Neural cell (in vitro differentiated cells): ENCODE measurements at regions not wholly inside any gene's neighbourhood (a gene's known extent, or its start where the extent isn't known, plus 50 kb on each side); places are given as distances from the start of the nearest gene placed in this dataset.

Experiments
- H2AFZ ChIP-seq: fragments of 200-600, 300-800 bp; sonication (generic), shearing (Covaris generic); 2 replicates; pipeline ENCODE4 v1.6.0; 2014; ENCODE audit warnings: low read depth, mild to moderate bottlenecking, antibody characterized with exemption, low read length, moderate library complexity
- H3F3A ChIP-seq: fragments of 200-600 bp; shearing (Covaris generic); 2 replicates; pipeline ENCODE4 v1.6.1; 2016; ENCODE audit warnings: mild to moderate bottlenecking, moderate library complexity, mixed read lengths, antibody characterized with exemption, low read length; ENCODE audit not compliant: insufficient read depth, poor library complexity, severe bottlenecking
- H3K27ac ChIP-seq: fragments of 200-600, 300-800 bp; sonication (generic), shearing (Covaris generic); 2 replicates; pipeline ENCODE4 v1.5.1; 2014; ENCODE audit warnings: mild to moderate bottlenecking, low read length, moderate library complexity
- H3K27me3 ChIP-seq: fragments of 300-800, 200-600 bp; sonication (generic), shearing (Covaris generic); 2 replicates; pipeline ENCODE4 v1.6.0; 2014; ENCODE audit warnings: mild to moderate bottlenecking, low read depth, low read length, moderate library complexity; ENCODE audit not compliant: insufficient read depth
- H3K36me3 ChIP-seq: fragments of 300-800, 200-600 bp; sonication (generic), shearing (Covaris generic); 2 replicates; pipeline ENCODE4 v1.5.1; 2014; ENCODE audit warnings: mild to moderate bottlenecking, antibody characterized with exemption, low read length, moderate library complexity; ENCODE audit not compliant: insufficient read depth
- H3K4me2 ChIP-seq: fragments of 300-800, 200-600 bp; sonication (generic), shearing (Covaris generic); 2 replicates; pipeline ENCODE4 v1.6.0; 2014; ENCODE audit warnings: mild to moderate bottlenecking, low read length
- H3K4me3 ChIP-seq: fragments of 300-800, 200-600 bp; sonication (generic), shearing (Covaris generic); 2 replicates; pipeline ENCODE4 v1.5.1; 2014; ENCODE audit warnings: mild to moderate bottlenecking, low read length, moderate library complexity
- H3K79me2 ChIP-seq: fragments of 200-600 bp; shearing (Covaris generic); replicated peaks from 2 replicates; pipeline ENCODE4 v1.6.0; 2014; ENCODE audit warnings: mild to moderate bottlenecking, low read length, moderate library complexity; ENCODE audit not compliant: insufficient read depth
- H3K9ac ChIP-seq: fragments of 300-800, 200-600 bp; sonication (generic), shearing (Covaris generic); 2 replicates; pipeline ENCODE4 v1.6.1; 2016; ENCODE audit warnings: mild to moderate bottlenecking, low read length, mixed read lengths
- H3K9me2 ChIP-seq: fragments of 200-600 bp; shearing (Covaris generic); 2 replicates; pipeline ENCODE4 v1.6.1; 2016; ENCODE audit warnings: mild to moderate bottlenecking, low read length, mixed read lengths; ENCODE audit not compliant: insufficient read depth
- H3K9me3 ChIP-seq: fragments of 200-600, 300-800 bp; sonication (generic), shearing (Covaris generic); 2 replicates; pipeline ENCODE4 v1.6.1; 2016; ENCODE audit warnings: mild to moderate bottlenecking, mixed run types, low read length, moderate library complexity, mixed read lengths
- H4K20me1 ChIP-seq: fragments of 200-600 bp; shearing (Covaris generic); 2 replicates; pipeline ENCODE4 v1.6.1; 2016; ENCODE audit warnings: mild to moderate bottlenecking, mixed run types; ENCODE audit not compliant: insufficient read depth
- CTCF ChIP-seq: fragments of 450-650 bp; IDR thresholded peaks from 2 replicates; pipeline ENCODE4 v1.5.1; 2014; ENCODE audit warnings: antibody characterized with exemption, mild to moderate bottlenecking, moderate library complexity; ENCODE audit not compliant: poor library complexity, severe bottlenecking
- EP300 ChIP-seq: fragments of 450-650 bp; conservative IDR thresholded peaks from 2 replicates; pipeline ENCODE4 v1.6.1; 2014; ENCODE audit warnings: antibody characterized with exemption, mild to moderate bottlenecking, moderate library complexity; ENCODE audit not compliant: poor library complexity, severe bottlenecking
- EZH2 ChIP-seq: fragments of 200-600, 300-800 bp; shearing (Covaris generic), sonication (generic); IDR thresholded peaks from 2 replicates; pipeline ENCODE4 v1.6.1; 2014; ENCODE audit warnings: antibody characterized with exemption, low read length, borderline replicate concordance, mild to moderate bottlenecking; ENCODE audit not compliant: insufficient read depth, poor library complexity, severe bottlenecking
- MXI1 ChIP-seq: fragments of 450-650 bp; conservative IDR thresholded peaks from 2 replicates; pipeline ENCODE4 v1.6.1; 2014; ENCODE audit warnings: antibody characterized with exemption, mild to moderate bottlenecking; ENCODE audit not compliant: poor library complexity, severe bottlenecking
- POLR2AphosphoS5 ChIP-seq: IDR thresholded peaks from 2 replicates; pipeline ENCODE4 v1.6.1; 2012
- RAD21 ChIP-seq: fragments of 450-650 bp; conservative IDR thresholded peaks from 2 replicates; pipeline ENCODE4 v1.6.1; 2014; ENCODE audit warnings: antibody characterized with exemption, mild to moderate bottlenecking, moderate library complexity
- REST ChIP-seq: IDR thresholded peaks from 2 replicates; pipeline ENCODE4 v1.6.1; 2012; ENCODE audit warnings: borderline replicate concordance
- SMC3 ChIP-seq: fragments of 450-650 bp; conservative IDR thresholded peaks from 2 replicates; pipeline ENCODE4 v1.6.1; 2014; ENCODE audit warnings: antibody characterized with exemption, mild to moderate bottlenecking, moderate library complexity; ENCODE audit not compliant: poor library complexity
- TAF1 ChIP-seq: IDR thresholded peaks from 2 replicates; pipeline ENCODE4 v1.6.1; 2012; ENCODE audit warnings: low read depth

GRCh38 chr12:107477947-107478610 lies 207.5 kb upstream of the PWP1 start:
- TF ChIP-seq CTCF, result no peak
- no peak for TF ChIP-seq REST
- TF ChIP-seq SMC3, result no peak
- no peak for TF ChIP-seq RAD21
- TF ChIP-seq EZH2, result no peak
- no peak for TF ChIP-seq EP300
- no peak for TF ChIP-seq TAF1
- TF ChIP-seq MXI1, result no peak
- no peak for TF ChIP-seq POLR2AphosphoS5
- Histone ChIP-seq H3K27me3 (no peaks in the 10 kb centered on the region), H3K36me3 (no peaks in the 10 kb centered on the region)

GRCh38 chr12:107478881-107479280 lies 206.7 kb upstream of the PWP1 start:
- Histone ChIP-seq H3K4me3 (no peak overlapping the region), H4K20me1 (no peaks in the 10 kb centered on the region), H3K27me3 (no peaks in the 10 kb centered on the region), H3K36me3 (no peaks in the 10 kb centered on the region), H3K9ac (no peak overlapping the region), H2AFZ (no peak overlapping the region), H3K4me2 (no peak overlapping the region), H3K9me3 (no peaks in the 10 kb centered on the region), H3F3A (no peaks in the 10 kb centered on the region), H3K79me2 (no peaks in the 10 kb centered on the region), H3K27ac (no peak overlapping the region), H3K9me2 (no peaks in the 10 kb centered on the region)
- no peak for TF ChIP-seq REST
- TF ChIP-seq MXI1, result no peak
- no peak for TF ChIP-seq POLR2AphosphoS5
- no peak for TF ChIP-seq RAD21
- TF ChIP-seq EZH2, result no peak
- TF ChIP-seq SMC3, result no peak
- no peak for TF ChIP-seq TAF1
- TF ChIP-seq EP300, result no peak
- TF ChIP-seq CTCF, result no peak

More at GRCh38 chr12:107477947-107478610, 207.5 kb upstream of the PWP1 start:
- no peaks in the 10 kb centered on the region for H3F3A ChIP-seq
- H3K4me3 ChIP-seq, result no peak overlapping the region
- no peaks in the 10 kb centered on the region for H3K79me2 ChIP-seq
- no peaks in the 10 kb centered on the region for H3K9me3 ChIP-seq
- H4K20me1 ChIP-seq, result no peaks in the 10 kb centered on the region
- no peak overlapping the region for H2AFZ ChIP-seq
- H3K9ac ChIP-seq, result no peak overlapping the region
- H3K4me2 ChIP-seq, result no peak overlapping the region
- no peak overlapping the region for H3K27ac ChIP-seq
- H3K9me2 ChIP-seq, result no peaks in the 10 kb centered on the region
